Pancreas (tissue), 10 donors: ENCODE measurements at regions not wholly inside any gene's neighbourhood (a gene's known extent, or its start where the extent isn't known, plus 50 kb on each side); places are given as distances from the start of the nearest gene placed in this dataset.

Experiments
- ATAC-seq, 4 donors: fragments of 200-7000 bp; cut with Tn5 transposase; one replicate each; pipeline versions ENCODE4 v1.8.0 to v1.9.1; 2020; ENCODE audit warnings: mild to moderate bottlenecking in 4 of 4, moderate library complexity in 4 of 4
- DNase-seq, 6 donors: peaks; one replicate each; pipeline ENCODE4 v3.0.0-alpha.2; 2020
- FAIRE-seq: peaks from 2 replicates; lab custom pipeline; 2012; peaks lifted over from hg19 to GRCh38; lab: Jason Lieb, UNC
- H3K27ac ChIP-seq, 4 donors: fragments of 200-600 bp; sonication (generic); 1 replicate in 3 of 4; 2 replicates in 1 of 4; pipeline versions ENCODE4 v1.5.0 to v1.8.0; 2020
- H3K27me3 ChIP-seq, 4 donors: fragments of 200-600 bp; one replicate each; pipeline ENCODE4 v1.8.0; 2021
- H3K36me3 ChIP-seq, 3 donors: fragments of 200-600 bp; sonication (generic) in 1 of 3; one replicate each; pipeline versions ENCODE4 v1.5.0 to v1.8.0; 2020 to 2021
- H3K4me1 ChIP-seq, 3 donors: fragments of 200-600 bp; one replicate each; pipeline ENCODE4 v1.8.0; 2021
- H3K4me3 ChIP-seq, 4 donors: fragments of 200-600 bp; sonication (generic) in 2 of 4; one replicate each; pipeline versions ENCODE4 v1.5.0 to v1.8.0; 2020 to 2021
- H3K9me3 ChIP-seq, 4 donors: fragments of 200-600 bp; one replicate each; pipeline ENCODE4 v1.8.0; 2021
- CTCF ChIP-seq, 4 donors: fragments of 200-600 bp; sonication (generic) in 3 of 4; IDR thresholded peaks; one replicate each; pipeline versions ENCODE4 v1.5.0 to v1.8.0; 2021; ENCODE audit warnings: antibody characterized with exemption in 4 of 4
- WGBS, 2 donors: extraction: QIAGEN DNeasy Blood & Tissue Kit; methylation state at CpG; one replicate each; pipeline ENCODE4 v1.1.7; 2013; 5-methylcytosine and 5-hydroxymethylcytosine counted together
- intact Hi-C, 3 donors: fragments of 100-400 bp; cut with DNase I; formaldehyde crosslinking; loops; one replicate each; pipeline versions ENCODE4 v1.11.1 to v1.14.2; 2022
- donor health status: healthy with polysubstance abuse.
- donor health status: DM: no; HTN: no; CAD: no; lungs with moderate emphysema.
- donor health status: DM: no; HTN: no; CAD: no.
- donor health status: control.
- donor health status: control.
- donor health status: Bipolar disorder and iron deficiency.
- donor health status: DM: yes; HTN: yes; CAD: no.
- donor health status: DM: no; HTN: no; CAD: no.
- donor health status: DM: no; HTN: no; CAD: no.
- donor health status: DM: yes; HTN: yes; CAD: no.

- no peak overlapping the region for H3K27ac ChIP-seq
- intact Hi-C loops: no loop called here
- no peaks in the 10 kb centered on the region for H3K4me1 ChIP-seq
- H3K4me3 ChIP-seq: no peak overlapping the region
- TF ChIP-seq CTCF (IDR thresholded peaks at IDR 0.05): no peak
- ATAC-seq (no peak), DNase-seq (no peak), FAIRE-seq (no peak)
- H3K27me3 ChIP-seq: peaks cover 0 to under 1% (median 0%) of the 10 kb centered on the region in 4 donors
- no peaks in the 10 kb centered on the region for H3K9me3 ChIP-seq
- H3K36me3 ChIP-seq: no peaks in the 10 kb centered on the region
- WGBS, 2 donors: 66 to 71% methylated on average over 5 of the region's 5 CpGs
Observed at GRCh38 chr2:107576991-107577390, 249.7 kb upstream of the RGPD4 start.

- DNase-seq: no peak
- no peaks in the 10 kb centered on the region for H3K9me3 ChIP-seq
- FAIRE-seq: no peak
- intact Hi-C loops: no loop called here
- ATAC-seq: no peak
- no peak overlapping the region for H3K27ac ChIP-seq
- TF ChIP-seq CTCF (IDR thresholded peaks at IDR 0.05): no peak
- no peaks in the 10 kb centered on the region for H3K36me3 ChIP-seq
- no peak overlapping the region for H3K4me3 ChIP-seq
- H3K4me1 ChIP-seq: no peaks in the 10 kb centered on the region
- H3K27me3 ChIP-seq: peaks cover 0 to 4% (median 0%) of the 10 kb centered on the region in 4 donors
Observed at GRCh38 chr2:107582487-107582886, 244.2 kb upstream of the RGPD4 start.

- Histone ChIP-seq H3K9me3 (no peaks in the 10 kb centered on the region), H3K36me3 (no peaks in the 10 kb centered on the region), H3K4me1 (no peaks in the 10 kb centered on the region), H3K27me3 (peaks cover 0 to 4% (median 0%) of the 10 kb centered on the region in 4 donors), H3K4me3 (no peak overlapping the region), H3K27ac (no peak overlapping the region)
- 66 to 96% methylated on average over 1 of the region's 1 CpG for WGBS, 2 donors
- no peak for TF ChIP-seq CTCF (IDR thresholded peaks at IDR 0.05)
- DNase-seq: no peak
- no peak for ATAC-seq
- intact Hi-C loops: no loop called here
- no peak for FAIRE-seq
Observed at GRCh38 chr2:107584577-107584976, 242.1 kb upstream of the RGPD4 start.

GRCh38 chr2:107585851-107586250, 240.8 kb upstream of the RGPD4 start:
- Histone ChIP-seq H3K4me1 (no peaks in the 10 kb centered on the region), H3K27me3 (peaks cover 0 to 4% (median 0%) of the 10 kb centered on the region in 4 donors), H3K27ac (no peak overlapping the region), H3K9me3 (no peaks in the 10 kb centered on the region), H3K4me3 (no peak overlapping the region), H3K36me3 (no peaks in the 10 kb centered on the region)
- ATAC-seq (no peak), FAIRE-seq (no peak), DNase-seq (no peak)
- intact Hi-C loops: no loop called here
- no peak for TF ChIP-seq CTCF (IDR thresholded peaks at IDR 0.05)
- 50 to 52% methylated on average over 3 of the region's 3 CpGs for WGBS, 2 donors

GRCh38 chr2:107588181-107588580, 238.5 kb upstream of the RGPD4 start:
- ATAC-seq: no peak
- FAIRE-seq: no peak
- intact Hi-C loops: no loop called here
- Histone ChIP-seq H3K27ac (no peak overlapping the region), H3K9me3 (no peaks in the 10 kb centered on the region), H3K36me3 (no peaks in the 10 kb centered on the region), H3K27me3 (no peaks in the 10 kb centered on the region), H3K4me1 (no peaks in the 10 kb centered on the region), H3K4me3 (no peak overlapping the region)
- no peak for DNase-seq
- WGBS, 2 donors: 76 to 86% methylated on average over 5 of the region's 5 CpGs
- TF ChIP-seq CTCF (IDR thresholded peaks at IDR 0.05): no peak
